HL-60 (cell line): ENCODE measurements at regions not wholly inside any gene's neighbourhood (a gene's known extent, or its start where the extent isn't known, plus 50 kb on each side); places are given as distances from the start of the nearest gene placed in this dataset.

Experiments used
- DNase-seq, 2 experiments: peaks; one replicate each; pipeline ENCODE4 v3.0.0-alpha.2; 2010 to 2020; ENCODE audit warnings: low read depth in 1 of 2, low spot score in 1 of 2
- H3K27ac ChIP-seq: fragments of 250-450 bp; sonication (Bioruptor Pico); replicated peaks from 2 replicates; pipeline ENCODE4 v1.5.1; 2020; ENCODE audit warnings: mild to moderate bottlenecking, moderate library complexity
- H3K27me3 ChIP-seq: fragments of 250-450 bp; sonication (Bioruptor Pico); 2 replicates; pipeline ENCODE4 v1.5.1; 2021; ENCODE audit warnings: mild to moderate bottlenecking, moderate library complexity; ENCODE audit not compliant: insufficient read depth, poor library complexity, severe bottlenecking
- H3K4me3 ChIP-seq: replicated peaks from 2 replicates; pipeline ENCODE4 v1.5.1; 2011; ENCODE audit warnings: mild to moderate bottlenecking, control low read depth, low read length; ENCODE audit not compliant: insufficient read depth
- GABPA ChIP-seq: IDR thresholded peaks from 2 replicates; pipeline ENCODE4 v1.6.1; 2012; ENCODE audit warnings: low read depth
- POLR2AphosphoS5 ChIP-seq: IDR thresholded peaks from 2 replicates; pipeline ENCODE4 v1.6.1; 2012; ENCODE audit warnings: low read depth
- SPI1 ChIP-seq: IDR thresholded peaks from 2 replicates; pipeline ENCODE4 v1.6.1; 2012; ENCODE audit warnings: low read depth, mild to moderate bottlenecking, borderline replicate concordance
- TF ChIP-seq, protein P1 (sequence below): IDR thresholded peaks from 2 replicates; pipeline ENCODE4 v1.6.1; 2012; ENCODE audit warnings: low read depth; ENCODE audit not compliant: insufficient replicate concordance
- TF ChIP-seq, protein P2 (sequence below): IDR thresholded peaks from one replicate; pipeline ENCODE4 v1.5.1; 2011; ENCODE audit warnings: low read length, control low read depth, inconsistent platforms; ENCODE audit not compliant: insufficient read depth

DNA sequence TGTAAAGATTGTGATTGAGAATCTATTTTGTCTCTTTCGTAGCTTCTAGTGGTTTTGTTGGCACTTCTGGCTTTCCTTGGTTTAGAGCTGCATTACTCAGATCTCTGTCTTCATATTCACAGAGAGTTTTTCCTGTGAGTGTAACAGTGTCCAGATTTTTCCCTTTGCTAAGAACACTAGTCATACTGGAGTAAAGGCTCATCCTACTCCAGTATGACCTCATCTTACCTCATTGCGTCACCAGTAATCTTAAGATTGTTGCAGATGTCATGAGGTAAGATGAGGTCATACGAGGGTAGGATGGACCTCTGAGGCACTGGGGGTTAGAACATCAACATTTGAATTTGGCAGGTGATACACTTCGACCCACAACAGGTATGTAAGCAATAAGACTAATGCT lies 461.2 kb downstream of the FLRT2 start:
- H3K4me3 ChIP-seq = no peak overlapping the region
- no peak overlapping the region for H3K27ac ChIP-seq
- DNase-seq = no peak
- TF ChIP-seq GABPA (no peak), SPI1 (no peak), POLR2AphosphoS5 (no peak)
- TF ChIP-seq, protein P1, sequence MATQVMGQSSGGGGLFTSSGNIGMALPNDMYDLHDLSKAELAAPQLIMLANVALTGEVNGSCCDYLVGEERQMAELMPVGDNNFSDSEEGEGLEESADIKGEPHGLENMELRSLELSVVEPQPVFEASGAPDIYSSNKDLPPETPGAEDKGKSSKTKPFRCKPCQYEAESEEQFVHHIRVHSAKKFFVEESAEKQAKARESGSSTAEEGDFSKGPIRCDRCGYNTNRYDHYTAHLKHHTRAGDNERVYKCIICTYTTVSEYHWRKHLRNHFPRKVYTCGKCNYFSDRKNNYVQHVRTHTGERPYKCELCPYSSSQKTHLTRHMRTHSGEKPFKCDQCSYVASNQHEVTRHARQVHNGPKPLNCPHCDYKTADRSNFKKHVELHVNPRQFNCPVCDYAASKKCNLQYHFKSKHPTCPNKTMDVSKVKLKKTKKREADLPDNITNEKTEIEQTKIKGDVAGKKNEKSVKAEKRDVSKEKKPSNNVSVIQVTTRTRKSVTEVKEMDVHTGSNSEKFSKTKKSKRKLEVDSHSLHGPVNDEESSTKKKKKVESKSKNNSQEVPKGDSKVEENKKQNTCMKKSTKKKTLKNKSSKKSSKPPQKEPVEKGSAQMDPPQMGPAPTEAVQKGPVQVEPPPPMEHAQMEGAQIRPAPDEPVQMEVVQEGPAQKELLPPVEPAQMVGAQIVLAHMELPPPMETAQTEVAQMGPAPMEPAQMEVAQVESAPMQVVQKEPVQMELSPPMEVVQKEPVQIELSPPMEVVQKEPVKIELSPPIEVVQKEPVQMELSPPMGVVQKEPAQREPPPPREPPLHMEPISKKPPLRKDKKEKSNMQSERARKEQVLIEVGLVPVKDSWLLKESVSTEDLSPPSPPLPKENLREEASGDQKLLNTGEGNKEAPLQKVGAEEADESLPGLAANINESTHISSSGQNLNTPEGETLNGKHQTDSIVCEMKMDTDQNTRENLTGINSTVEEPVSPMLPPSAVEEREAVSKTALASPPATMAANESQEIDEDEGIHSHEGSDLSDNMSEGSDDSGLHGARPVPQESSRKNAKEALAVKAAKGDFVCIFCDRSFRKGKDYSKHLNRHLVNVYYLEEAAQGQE = no peak
- TF ChIP-seq, protein P2, sequence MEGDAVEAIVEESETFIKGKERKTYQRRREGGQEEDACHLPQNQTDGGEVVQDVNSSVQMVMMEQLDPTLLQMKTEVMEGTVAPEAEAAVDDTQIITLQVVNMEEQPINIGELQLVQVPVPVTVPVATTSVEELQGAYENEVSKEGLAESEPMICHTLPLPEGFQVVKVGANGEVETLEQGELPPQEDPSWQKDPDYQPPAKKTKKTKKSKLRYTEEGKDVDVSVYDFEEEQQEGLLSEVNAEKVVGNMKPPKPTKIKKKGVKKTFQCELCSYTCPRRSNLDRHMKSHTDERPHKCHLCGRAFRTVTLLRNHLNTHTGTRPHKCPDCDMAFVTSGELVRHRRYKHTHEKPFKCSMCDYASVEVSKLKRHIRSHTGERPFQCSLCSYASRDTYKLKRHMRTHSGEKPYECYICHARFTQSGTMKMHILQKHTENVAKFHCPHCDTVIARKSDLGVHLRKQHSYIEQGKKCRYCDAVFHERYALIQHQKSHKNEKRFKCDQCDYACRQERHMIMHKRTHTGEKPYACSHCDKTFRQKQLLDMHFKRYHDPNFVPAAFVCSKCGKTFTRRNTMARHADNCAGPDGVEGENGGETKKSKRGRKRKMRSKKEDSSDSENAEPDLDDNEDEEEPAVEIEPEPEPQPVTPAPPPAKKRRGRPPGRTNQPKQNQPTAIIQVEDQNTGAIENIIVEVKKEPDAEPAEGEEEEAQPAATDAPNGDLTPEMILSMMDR = no peak
- H3K27me3 ChIP-seq = no peaks in the 10 kb centered on the region

DNA sequence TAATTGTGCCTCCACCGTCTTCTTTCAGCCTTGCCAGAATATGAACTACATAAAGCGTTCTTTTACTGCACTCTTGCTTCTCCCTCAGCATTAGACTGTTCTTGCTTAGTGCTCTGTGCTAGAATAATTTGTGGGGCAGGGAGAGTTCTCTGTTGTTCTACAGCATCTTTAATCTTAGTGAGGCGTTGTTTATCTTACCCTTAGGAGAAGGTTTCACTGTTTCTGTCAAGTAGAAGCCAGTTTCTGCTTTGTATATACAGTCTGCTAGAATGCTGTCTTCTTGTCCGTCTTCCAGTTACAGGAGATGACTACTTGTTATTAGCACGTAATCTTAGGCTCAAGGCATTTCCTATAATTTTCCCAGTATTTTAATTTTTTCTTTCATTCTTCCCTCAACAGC lies 458.0 kb downstream of the FLRT2 start:
- TF ChIP-seq, protein P1 = no peak
- TF ChIP-seq SPI1 = no peak
- TF ChIP-seq GABPA = no peak
- TF ChIP-seq POLR2AphosphoS5 = no peak
- TF ChIP-seq, protein P2 = no peak
- Histone ChIP-seq H3K27me3 (no peaks in the 10 kb centered on the region), H3K27ac (no peak overlapping the region), H3K4me3 (no peak overlapping the region)
- no peak for DNase-seq

DNA sequence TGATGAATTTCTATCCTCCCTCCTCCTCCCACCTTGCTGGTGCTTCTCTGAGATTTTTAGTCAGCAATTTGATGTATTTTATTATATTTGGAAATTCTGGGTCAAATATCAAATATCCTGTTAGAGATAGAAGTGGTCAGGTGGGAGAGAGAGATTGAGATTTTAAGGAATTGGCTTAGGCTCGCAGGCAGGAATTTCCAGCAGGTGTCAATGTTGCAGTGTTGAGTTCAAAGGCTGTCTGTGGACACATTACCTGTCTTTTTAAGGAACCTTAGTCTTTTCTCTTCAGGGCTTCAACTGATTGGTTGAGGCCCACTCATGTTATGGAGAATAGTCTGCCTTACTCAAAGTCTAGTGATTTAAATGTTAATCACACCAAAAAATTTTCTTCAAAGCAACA lies 457.3 kb downstream of the FLRT2 start:
- no peak overlapping the region for H3K4me3 ChIP-seq
- no peaks in the 10 kb centered on the region for H3K27me3 ChIP-seq
- H3K27ac ChIP-seq = no peak overlapping the region
- TF ChIP-seq POLR2AphosphoS5 = no peak
- TF ChIP-seq, protein P2 = no peak
- TF ChIP-seq GABPA = no peak
- TF ChIP-seq, protein P1 = no peak
- TF ChIP-seq SPI1 = no peak
- no peak for DNase-seq
